SKM-1 treated with dmso at 0.1 percent for 144 hours (cell line): ENCODE measurements at regions not wholly inside any gene's neighbourhood (a gene's known extent, or its start where the extent isn't known, plus 50 kb on each side); places are given as distances from the start of the nearest gene placed in this dataset.

Experiments used
- DNase-seq: peaks from one replicate; lab custom pipeline; 2025; ENCODE audit not compliant: unreplicated experiment; lab: John Stamatoyannopoulos, UW

- no peak for DNase-seq
Observed at GRCh38 chr6:154885214-154885613, 109.9 kb upstream of the TIAM2 start.

- no peak for DNase-seq
Observed at GRCh38 chr6:154886016-154886415, 109.1 kb upstream of the TIAM2 start.

- DNase-seq: no peak
Observed at GRCh38 chr6:154886471-154886870, 108.6 kb upstream of the TIAM2 start.

- DNase-seq: no peak
Observed at GRCh38 chr6:154887051-154887450, 108.1 kb upstream of the TIAM2 start.

GRCh38 chr6:154888421-154889295 is 106.5 kb upstream of the TIAM2 start:
- no peak for DNase-seq

GRCh38 chr6:154890874-154891273 is 104.2 kb upstream of the TIAM2 start:
- DNase-seq: no peak

- no peak for DNase-seq
Observed at GRCh38 chr6:154891901-154892300, 103.2 kb upstream of the TIAM2 start.

GRCh38 chr6:154893917-154894316 is 101.2 kb upstream of the TIAM2 start:
- DNase-seq: no peak

- peak; percentile 32 for DNase-seq
Observed at GRCh38 chr6:154894902-154895301, 100.2 kb upstream of the TIAM2 start.

- DNase-seq: no peak
Observed at GRCh38 chr6:154895841-154896240, 99.3 kb upstream of the TIAM2 start.

- DNase-seq: no peak
Observed at GRCh38 chr6:154898821-154899220, 96.3 kb upstream of the TIAM2 start.

GRCh38 chr6:154899824-154900463 is 95.2 kb upstream of the TIAM2 start:
- DNase-seq: no peak

- DNase-seq: no peak
Observed at GRCh38 chr6:154901876-154902552, 93.1 kb upstream of the TIAM2 start.

GRCh38 chr6:154907291-154907690 is 87.8 kb upstream of the TIAM2 start:
- no peak for DNase-seq

- DNase-seq: no peak
Observed at GRCh38 chr6:154908723-154909122, 86.4 kb upstream of the TIAM2 start.

- no peak for DNase-seq
Observed at GRCh38 chr6:154909311-154909710, 85.8 kb upstream of the TIAM2 start.

GRCh38 chr6:154909821-154910220 is 85.3 kb upstream of the TIAM2 start:
- no peak for DNase-seq

- no peak for DNase-seq
Observed at GRCh38 chr6:154914288-154914687, 80.8 kb upstream of the TIAM2 start.

- no peak for DNase-seq
Observed at GRCh38 chr6:154916857-154917256, 78.3 kb upstream of the TIAM2 start.

GRCh38 chr6:154917941-154918340 is 77.2 kb upstream of the TIAM2 start:
- DNase-seq: no peak

GRCh38 chr6:154919806-154920205 is 75.3 kb upstream of the TIAM2 start:
- no peak for DNase-seq
